NCI-H82 treated with DMSO at 0.1 percent for 48 hours (cell line): ENCODE measurements at regions not wholly inside any gene's neighbourhood (a gene's known extent, or its start where the extent isn't known, plus 50 kb on each side); places are given as distances from the start of the nearest gene placed in this dataset.

Experiments used
- DNase-seq: peaks from one replicate; lab custom pipeline; 2025; ENCODE audit not compliant: unreplicated experiment; lab: John Stamatoyannopoulos, UW

- DNase-seq: no peak
These were observed 256.9 kb upstream of the POU2AF2 start for GRCh38 chr11:110988671-110989070.

GRCh38 chr11:110986016-110986415, 259.5 kb upstream of the POU2AF2 start:
- no peak for DNase-seq

- no peak for DNase-seq
These were observed 260.0 kb upstream of the POU2AF2 start for GRCh38 chr11:110985547-110985946.

- no peak for DNase-seq
These were observed 260.8 kb upstream of the POU2AF2 start for GRCh38 chr11:110984693-110985092.

GRCh38 chr11:110984147-110984546, 261.4 kb upstream of the POU2AF2 start:
- DNase-seq: no peak

GRCh38 chr11:110982214-110982613, 263.3 kb upstream of the POU2AF2 start:
- no peak for DNase-seq

- DNase-seq: no peak
These were observed 265.8 kb upstream of the POU2AF2 start for GRCh38 chr11:110979696-110980095.

GRCh38 chr11:110977661-110978060, 265.4 kb upstream of the ARHGAP20 start:
- no peak for DNase-seq

GRCh38 chr11:110974731-110975130, 262.5 kb upstream of the ARHGAP20 start:
- DNase-seq: no peak

GRCh38 chr11:110973401-110973980, 261.3 kb upstream of the ARHGAP20 start:
- DNase-seq: no peak

GRCh38 chr11:110972640-110973039, 260.4 kb upstream of the ARHGAP20 start:
- DNase-seq: no peak

GRCh38 chr11:110972106-110972505, 259.9 kb upstream of the ARHGAP20 start:
- no peak for DNase-seq

GRCh38 chr11:110971140-110971539, 258.9 kb upstream of the ARHGAP20 start:
- no peak for DNase-seq

- DNase-seq: no peak
These were observed 256.3 kb upstream of the ARHGAP20 start for GRCh38 chr11:110968348-110969062.

- no peak for DNase-seq
These were observed 253.9 kb upstream of the ARHGAP20 start for GRCh38 chr11:110966131-110966530.

GRCh38 chr11:110962921-110963320, 250.7 kb upstream of the ARHGAP20 start:
- no peak for DNase-seq

GRCh38 chr11:110960167-110960566, 247.9 kb upstream of the ARHGAP20 start:
- no peak for DNase-seq

GRCh38 chr11:110958216-110958615, 246.0 kb upstream of the ARHGAP20 start:
- DNase-seq: no peak

- no peak for DNase-seq
These were observed 243.5 kb upstream of the ARHGAP20 start for GRCh38 chr11:110955776-110956175.

GRCh38 chr11:110951950-110952503, 239.8 kb upstream of the ARHGAP20 start:
- DNase-seq: no peak

- no peak for DNase-seq
These were observed 239.1 kb upstream of the ARHGAP20 start for GRCh38 chr11:110951037-110951949.
